LNCaP clone FGC (cell line): ENCODE measurements at regions not wholly inside any gene's neighbourhood (a gene's known extent, or its start where the extent isn't known, plus 50 kb on each side); places are given as distances from the start of the nearest gene placed in this dataset.

ENCODE experiments used
- DNase-seq: peaks from one replicate; pipeline ENCODE4 v3.0.0-alpha.2; 2011; ENCODE audit warnings: low read depth
- H3K4me3 ChIP-seq: 2 replicates; pipeline ENCODE4 v1.5.1; 2011; ENCODE audit warnings: mild to moderate bottlenecking, low read depth, low read length, control low read depth
- TF ChIP-seq, protein P1 (sequence below): IDR thresholded peaks from 2 replicates; pipeline ENCODE4 v1.5.1; 2012; ENCODE audit warnings: mild to moderate bottlenecking; ENCODE audit not compliant: control insufficient read depth, insufficient read depth; ENCODE audit errors: extremely low read depth

- no peak overlapping the region for H3K4me3 ChIP-seq
- TF ChIP-seq, protein P1, sequence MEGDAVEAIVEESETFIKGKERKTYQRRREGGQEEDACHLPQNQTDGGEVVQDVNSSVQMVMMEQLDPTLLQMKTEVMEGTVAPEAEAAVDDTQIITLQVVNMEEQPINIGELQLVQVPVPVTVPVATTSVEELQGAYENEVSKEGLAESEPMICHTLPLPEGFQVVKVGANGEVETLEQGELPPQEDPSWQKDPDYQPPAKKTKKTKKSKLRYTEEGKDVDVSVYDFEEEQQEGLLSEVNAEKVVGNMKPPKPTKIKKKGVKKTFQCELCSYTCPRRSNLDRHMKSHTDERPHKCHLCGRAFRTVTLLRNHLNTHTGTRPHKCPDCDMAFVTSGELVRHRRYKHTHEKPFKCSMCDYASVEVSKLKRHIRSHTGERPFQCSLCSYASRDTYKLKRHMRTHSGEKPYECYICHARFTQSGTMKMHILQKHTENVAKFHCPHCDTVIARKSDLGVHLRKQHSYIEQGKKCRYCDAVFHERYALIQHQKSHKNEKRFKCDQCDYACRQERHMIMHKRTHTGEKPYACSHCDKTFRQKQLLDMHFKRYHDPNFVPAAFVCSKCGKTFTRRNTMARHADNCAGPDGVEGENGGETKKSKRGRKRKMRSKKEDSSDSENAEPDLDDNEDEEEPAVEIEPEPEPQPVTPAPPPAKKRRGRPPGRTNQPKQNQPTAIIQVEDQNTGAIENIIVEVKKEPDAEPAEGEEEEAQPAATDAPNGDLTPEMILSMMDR, result no peak
- no peak for DNase-seq
Observed at GRCh38 chr10:78504181-78504580, 470.5 kb downstream of the RPS24 start.

DNA sequence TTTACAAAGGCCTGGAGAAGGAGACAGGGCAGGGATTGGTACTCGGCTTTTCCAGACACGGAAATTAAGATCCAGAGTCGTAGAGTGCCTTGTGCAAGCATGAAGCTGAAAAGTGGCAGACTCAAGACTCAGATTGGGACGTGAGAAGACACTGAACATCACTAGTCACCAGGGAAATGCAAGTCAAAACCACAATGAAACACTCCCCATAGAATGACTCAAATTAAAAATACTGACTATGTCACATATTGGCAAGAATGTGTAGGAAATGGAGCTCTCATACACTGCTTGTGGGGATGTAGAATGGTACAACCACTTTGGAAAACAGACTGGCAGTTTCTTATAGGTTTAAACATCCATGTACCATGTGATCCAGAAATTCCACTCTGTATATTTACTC, 472.0 kb downstream of the RPS24 start:
- H3K4me3 ChIP-seq, result no peak overlapping the region
- TF ChIP-seq, protein P1, result no peak
- DNase-seq, result no peak

- TF ChIP-seq, protein P1, result no peak
- no peak overlapping the region for H3K4me3 ChIP-seq
- no peak for DNase-seq
Observed at GRCh38 chr10:78506614-78507013, 473.0 kb downstream of the RPS24 start.

- DNase-seq, result no peak
- no peak overlapping the region for H3K4me3 ChIP-seq
- TF ChIP-seq, protein P1, result no peak
Observed at GRCh38 chr10:78507510-78508160, 474.0 kb downstream of the RPS24 start.

GRCh38 chr10:78508955-78509748, 475.5 kb downstream of the RPS24 start:
- TF ChIP-seq, protein P1, result no peak
- no peak overlapping the region for H3K4me3 ChIP-seq
- no peak for DNase-seq

- DNase-seq, result no peak
Observed at GRCh38 chr10:78510566-78511323, 477.1 kb downstream of the RPS24 start.

More at GRCh38 chr10:78510566-78511323, 477.1 kb downstream of the RPS24 start:
- no peak overlapping the region for H3K4me3 ChIP-seq
- TF ChIP-seq, protein P1, result no peak
